CD4-positive, alpha-beta T cell treated with Interleukin-17A for 4 hours (primary cell): ENCODE measurements at regions not wholly inside any gene's neighbourhood (a gene's known extent, or its start where the extent isn't known, plus 50 kb on each side); places are given as distances from the start of the nearest gene placed in this dataset.

Experiments used
- DNase-seq: peaks from one replicate; pipeline ENCODE4 v3.0.0-alpha.2; 2020; ENCODE audit warnings: mixed read lengths

DNA sequence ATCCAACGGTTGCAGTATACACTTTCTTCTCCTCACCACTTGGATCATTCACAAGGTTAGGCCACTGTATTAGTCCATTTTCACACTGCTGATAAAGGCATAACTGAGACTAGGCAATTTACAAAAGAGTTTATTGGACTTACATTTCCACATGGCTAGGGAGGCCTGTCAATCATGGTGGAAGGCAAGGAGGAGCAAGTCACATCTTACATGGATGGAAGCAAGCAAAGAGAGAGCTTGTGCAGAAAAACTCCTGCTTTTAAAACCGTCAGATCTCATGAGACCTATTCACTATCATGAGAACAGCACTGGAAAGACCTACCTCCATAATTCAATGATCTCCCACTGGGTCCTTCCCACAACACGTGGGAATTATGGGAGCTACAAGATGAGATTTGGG lies 81.8 kb upstream of the DAP start:
- no peak for DNase-seq

DNA sequence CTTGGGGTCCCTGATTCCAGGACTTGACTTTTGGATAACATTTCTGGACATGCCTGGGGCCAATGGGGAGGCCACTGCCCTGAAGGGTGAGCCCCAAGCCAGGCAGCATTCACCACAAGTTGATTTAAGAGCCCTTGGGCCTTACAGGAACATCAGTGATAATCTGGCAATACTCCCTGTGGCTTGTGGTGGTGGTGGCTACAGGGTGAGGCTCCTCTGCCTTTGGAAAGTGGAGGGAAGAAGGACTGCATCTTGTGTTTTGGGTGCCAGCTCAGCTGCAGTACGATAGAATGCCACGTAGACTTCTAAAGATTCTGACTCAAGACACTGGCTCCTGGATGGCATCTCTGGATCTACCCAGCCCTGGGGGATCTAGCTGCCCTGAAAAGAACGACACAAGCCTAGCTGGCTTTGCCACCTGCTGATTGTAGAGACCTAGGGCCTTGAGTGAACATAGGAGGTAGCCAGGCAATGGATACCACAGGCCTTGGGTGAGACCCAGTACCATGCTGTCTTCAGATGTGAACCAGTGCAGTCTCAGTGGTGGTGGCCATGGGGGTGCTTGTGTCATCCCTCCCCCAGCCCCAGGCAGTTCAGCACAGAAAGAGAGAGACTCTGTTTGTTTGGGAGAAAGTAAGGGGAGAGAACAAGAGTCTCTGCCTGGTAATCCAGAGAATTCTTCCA lies 79.0 kb upstream of the DAP start:
- no peak for DNase-seq

GRCh38 chr5:10839118-10839517 lies 78.1 kb upstream of the DAP start:
- DNase-seq = no peak

DNA sequence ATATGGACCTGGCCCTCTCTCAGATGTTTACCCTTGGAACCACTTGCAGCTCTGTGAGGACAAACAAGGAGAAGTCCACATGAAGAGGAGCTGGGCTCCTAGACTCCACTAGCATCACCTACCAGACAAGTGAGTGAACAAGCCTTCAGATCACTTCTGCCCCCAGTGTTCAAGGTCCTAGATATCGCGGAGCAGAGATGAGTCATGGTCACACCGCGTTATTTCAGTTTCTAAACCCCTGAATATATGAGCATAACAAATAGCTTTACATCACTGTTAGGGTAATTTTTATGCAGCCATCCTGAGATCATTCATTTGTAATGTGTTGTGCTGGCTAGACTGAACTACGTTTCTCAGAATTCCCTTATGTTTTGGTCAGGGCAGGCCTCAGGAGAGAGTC lies 77.0 kb upstream of the DAP start:
- no peak for DNase-seq

DNA sequence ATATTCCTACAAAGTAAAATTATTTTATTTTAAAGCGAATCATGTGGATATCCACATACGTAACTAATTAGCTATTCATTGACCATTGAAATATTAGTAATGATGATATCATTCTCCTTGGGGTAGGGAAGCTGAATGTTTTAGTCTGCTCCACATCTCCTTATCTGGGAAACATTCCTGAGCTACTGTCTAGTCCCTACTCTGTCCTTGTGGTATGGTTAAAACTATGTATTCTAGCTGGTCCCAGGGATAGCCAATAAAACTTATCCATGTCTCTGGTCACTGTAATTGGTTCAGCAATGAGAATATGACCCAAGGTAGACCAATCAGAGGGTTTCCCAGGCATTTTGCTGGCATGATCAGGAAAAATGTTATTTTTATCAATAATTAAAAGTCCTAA lies 76.0 kb upstream of the DAP start:
- DNase-seq = no peak

DNA sequence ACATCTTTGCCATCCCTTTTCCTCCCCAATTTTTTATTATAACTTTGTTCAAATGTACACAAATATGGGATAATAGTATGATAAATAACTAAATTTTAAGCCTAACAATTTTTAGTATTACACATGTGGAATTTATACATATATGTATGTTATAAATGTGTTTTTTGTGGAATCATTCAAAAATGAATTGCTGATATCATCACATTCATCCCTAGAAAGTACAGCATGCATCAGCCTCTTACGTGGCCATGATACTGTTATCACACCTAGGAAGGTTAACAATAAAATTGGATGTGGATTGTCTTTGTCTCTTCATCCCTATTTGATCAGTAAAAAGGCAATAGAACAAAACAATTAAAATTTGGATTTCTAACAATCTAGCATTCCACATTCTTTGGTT lies 73.7 kb upstream of the DAP start:
- no peak for DNase-seq

DNA sequence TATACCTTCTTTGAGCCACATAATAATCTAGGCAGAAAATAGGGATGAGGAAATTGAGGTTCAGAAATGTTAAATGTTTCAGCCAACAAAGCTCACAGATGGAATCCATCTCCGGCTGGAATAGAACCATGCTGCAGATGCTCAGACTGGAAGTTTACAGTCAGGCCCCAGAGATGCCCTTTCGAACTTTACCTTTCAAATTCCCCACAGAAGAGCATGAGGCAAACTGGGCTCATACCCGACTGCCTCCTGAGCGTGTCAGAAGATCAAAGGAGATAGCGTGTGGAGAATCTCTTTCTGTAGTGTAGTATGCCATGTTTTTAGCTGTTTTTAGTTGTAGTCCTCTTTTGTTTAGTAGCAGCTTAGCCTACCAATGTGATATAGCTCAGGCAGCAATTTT lies 72.0 kb upstream of the DAP start:
- DNase-seq = no peak

- DNase-seq = no peak
These were observed 71.4 kb upstream of the DAP start for GRCh38 chr5:10832421-10832820.

DNA sequence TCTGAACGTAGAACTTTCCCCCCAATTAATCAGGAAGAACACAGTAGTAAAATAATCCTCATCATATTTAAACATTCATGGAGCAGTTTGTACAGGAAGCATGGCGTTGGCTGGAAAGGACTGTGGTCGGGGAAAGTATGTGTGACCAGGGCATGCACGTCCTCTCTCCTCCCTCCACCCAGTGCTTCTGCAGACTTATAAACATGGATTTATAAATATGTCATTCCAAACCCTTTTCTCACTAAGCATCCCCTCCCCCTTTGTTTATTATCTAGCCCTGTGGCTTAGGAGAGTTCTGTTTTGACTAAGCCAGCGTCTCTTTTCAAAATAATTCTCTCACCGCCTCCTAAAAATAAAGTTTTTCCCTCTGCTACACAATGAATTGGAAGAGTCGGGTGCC lies 70.4 kb upstream of the DAP start:
- DNase-seq = no peak

GRCh38 chr5:10828241-10828640 lies 67.2 kb upstream of the DAP start:
- DNase-seq = no peak

DNA sequence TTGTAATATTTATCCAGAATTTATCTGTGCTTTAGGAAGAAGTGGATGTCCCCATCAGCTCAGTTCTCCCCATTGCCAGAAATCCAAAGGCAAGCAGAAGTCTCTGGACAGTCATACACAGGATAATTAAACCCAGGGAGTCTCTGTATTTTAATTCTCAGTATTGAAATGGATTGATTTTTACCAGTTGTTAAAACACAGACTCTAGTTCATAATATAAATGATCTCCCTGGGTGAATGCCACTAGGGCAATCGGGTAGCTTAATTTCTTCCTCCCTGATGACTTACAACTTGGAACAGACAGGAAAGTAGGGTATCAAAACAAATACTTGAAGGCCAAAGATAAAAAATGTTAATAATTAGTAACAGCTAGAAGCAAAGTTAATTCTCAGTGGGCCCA lies 66.5 kb upstream of the DAP start:
- no peak for DNase-seq

DNA sequence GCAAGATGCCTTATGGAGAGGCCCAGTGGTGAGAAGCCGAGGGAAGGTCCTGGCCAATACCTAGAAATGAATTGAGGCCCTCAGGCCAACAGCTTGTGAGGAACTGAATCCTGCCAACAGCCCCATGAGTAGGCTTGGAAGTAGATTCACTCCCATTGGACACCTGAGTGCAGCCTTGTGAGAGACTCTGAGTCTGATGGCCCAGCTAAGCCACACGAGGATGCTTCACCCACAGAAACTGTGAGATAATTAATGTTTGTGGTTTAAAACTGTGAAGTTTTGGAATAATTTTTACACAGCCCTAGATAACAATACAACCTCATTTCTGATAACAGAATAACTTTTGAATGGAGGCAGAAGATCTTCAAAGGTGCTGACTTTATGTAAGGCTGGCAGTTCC lies 65.9 kb upstream of the DAP start:
- no peak for DNase-seq

DNA sequence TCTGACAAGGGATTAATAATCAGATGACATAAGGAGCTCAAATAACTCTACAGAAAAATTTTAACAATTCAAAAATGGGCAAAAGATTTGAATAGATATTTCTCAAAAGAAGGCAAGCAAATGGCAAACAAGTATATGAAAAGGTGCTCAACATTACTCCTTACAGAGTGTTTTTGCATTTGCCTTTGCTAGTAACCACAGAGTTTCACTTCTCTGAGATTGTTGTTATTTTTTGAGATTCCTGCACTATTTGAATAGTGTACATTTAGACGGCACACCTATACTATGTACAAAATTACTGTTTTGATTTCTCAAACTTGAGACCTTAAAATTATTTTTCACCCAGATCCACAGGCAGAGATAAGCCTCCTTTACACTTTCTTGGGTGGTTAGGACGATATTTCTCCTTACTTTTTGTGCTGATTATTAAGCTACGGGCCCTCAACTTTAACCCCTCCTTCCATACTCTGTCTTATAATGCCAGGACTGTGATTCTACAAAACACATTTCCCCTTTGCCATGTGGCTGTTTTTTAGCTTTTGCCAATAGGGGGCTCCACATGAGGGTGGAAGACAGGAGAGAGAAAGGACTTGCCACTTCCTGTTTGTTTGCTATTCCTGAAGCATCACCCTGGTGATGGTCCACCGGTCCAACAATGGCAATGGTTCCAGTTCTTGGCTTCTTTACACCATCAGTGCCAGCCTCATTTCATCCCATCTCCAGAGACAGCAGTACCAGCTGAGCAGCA lies 65.0 kb upstream of the DAP start:
- no peak for DNase-seq

DNA sequence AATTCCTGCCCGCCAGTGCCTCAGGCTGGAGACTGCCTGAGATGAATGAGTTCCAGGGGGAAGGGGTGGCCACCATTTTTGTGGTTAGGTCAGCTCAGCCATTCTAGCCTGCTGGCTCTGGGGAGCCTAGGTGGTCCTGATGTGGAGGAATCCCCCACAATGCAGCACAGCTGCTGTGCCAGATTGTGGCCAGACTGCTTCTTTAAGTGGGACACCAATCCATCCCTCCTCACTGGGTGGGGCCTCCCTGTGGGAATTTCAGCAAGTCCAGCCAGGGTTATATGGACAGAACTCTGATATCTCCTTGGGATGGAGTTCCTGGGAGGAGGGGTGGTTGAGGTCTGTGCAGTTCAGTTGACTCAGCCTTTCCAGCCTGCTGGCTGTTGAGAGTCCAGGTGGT lies 51.2 kb upstream of the DAP start:
- no peak for DNase-seq
